ENCODE measurements at regions not wholly inside any gene's neighbourhood (a gene's known extent, or its start where the extent isn't known, plus 50 kb on each side); places are given as distances from the start of the nearest gene placed in this dataset.
A peak's percentile ranks its signal among the peaks of the same experiment; 100 is the strongest.
"Not testable (repeated sequence)": the region's sequence is repeated elsewhere in the genome, so short reads cannot be mapped to it uniquely, and the experiment has no call there.

DNA sequence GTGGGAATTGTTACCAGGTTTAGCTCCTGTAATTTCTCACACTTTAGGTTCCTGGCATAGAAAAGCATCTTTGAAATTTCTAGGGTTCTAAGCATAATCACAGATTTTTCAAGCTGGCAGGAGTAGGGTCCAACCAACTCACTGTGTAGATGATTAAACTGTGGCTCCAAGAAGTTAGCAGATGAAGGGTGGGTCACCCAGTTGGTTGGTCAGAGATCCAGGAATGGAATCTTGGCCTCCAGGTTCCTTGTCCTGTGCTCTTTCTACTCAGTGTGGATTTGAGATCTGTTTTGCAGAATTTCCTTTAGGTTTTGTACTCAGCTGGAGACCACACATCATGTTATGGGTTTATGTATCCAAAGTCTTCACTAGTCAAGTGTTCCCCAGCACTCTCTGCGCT lies 90.3 kb upstream of the MAML3 start:
- no peak for DNase-seq

GRCh38 chr4:140243278-140243753 lies 89.3 kb upstream of the MAML3 start:
- no peak for DNase-seq

DNA sequence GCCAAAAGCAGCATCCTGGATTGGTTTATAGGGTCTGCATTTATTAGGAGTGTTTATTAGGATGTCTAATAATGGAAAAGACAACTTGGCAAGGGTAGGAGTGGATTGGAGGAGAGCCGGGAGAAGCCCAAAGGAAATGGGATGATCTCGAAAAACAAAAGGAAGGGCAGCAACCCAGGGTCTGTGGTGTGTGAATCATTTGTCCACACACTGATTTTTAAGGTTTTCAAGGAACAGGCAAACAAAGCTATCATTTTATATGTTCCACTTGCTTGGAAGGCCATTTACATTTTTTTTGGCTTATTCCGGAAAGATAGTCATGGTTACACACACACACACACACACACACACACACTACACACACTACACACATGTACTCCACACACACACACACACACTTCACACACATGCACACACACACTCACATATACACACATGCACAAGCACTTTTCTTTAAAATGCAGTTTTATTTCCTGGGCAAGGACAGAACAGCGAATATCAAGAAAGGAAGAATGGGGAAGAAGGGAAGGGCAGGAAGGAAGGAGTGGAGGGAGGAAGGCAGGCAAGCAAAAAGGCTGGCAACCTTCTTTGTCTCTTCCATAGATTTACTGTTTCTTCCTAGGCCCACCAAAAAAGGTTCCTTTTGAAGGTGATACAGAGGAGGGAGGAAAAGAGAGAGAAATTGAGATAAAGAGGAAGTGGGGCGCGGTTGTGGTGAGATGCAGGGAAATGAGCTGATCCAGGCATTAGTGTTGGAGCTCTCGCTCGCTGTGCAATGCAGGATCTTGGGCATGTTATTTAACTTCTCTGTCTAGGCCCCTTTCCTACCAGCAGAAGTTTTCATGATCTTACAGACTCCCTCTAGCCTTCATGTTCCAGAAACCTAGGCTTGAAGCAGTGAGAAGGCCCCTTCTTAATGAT lies 88.6 kb upstream of the MAML3 start:
- no peak for DNase-seq

GRCh38 chr4:140240237-140240636 lies 86.3 kb upstream of the MAML3 start:
- no peak for DNase-seq

DNA sequence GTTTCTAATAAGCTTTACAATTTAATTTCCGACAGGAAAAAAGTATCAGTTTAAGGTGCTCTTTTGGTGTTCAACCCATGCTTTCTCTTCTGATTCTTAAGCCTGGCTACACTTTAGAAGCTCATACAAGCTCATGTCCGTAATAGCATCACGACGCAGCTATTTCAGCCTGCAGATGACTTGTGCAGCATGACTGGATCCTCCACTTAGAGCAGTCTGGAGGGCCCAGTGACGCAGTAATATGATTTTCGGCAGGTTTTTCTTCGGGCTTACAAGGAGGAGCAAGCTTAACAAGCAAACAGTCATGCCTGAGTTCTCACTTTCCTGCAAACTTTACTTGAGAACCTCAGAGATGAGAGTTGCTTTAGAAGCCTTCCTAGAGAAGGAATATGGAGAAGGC lies 85.3 kb upstream of the MAML3 start:
- no peak for DNase-seq

GRCh38 chr4:140238351-140239056 lies 84.5 kb upstream of the MAML3 start:
- DNase-seq, result peak; percentile 79

- DNase-seq, result peak; percentile 97
These were observed 83.8 kb upstream of the MAML3 start for GRCh38 chr4:140237616-140238350.

DNA sequence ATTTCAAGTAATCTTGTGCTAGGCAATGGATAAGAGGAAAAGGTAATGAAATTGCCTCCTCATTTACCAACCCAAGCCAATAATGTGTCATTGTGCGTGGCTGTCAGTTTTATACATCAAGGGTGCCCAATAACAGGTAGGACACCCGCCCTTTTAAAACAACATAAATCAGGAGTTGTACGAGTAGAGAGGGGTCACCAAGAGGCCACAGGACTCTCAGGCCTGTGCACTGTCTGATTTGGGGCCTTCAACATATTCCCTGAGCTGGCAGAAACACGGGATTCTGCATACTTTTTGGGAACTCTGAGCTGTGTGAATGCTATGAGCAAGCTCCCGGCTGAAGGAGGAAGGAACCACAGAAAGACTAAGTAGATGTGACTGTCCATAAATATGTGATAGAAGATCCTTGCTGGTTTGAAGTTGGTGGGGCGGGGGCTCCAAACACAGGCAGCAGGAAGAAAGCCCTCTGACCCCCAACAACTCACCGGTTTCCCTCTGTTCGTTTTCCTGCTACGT lies 82.7 kb upstream of the MAML3 start:
- peak; percentile 54 for DNase-seq

DNA sequence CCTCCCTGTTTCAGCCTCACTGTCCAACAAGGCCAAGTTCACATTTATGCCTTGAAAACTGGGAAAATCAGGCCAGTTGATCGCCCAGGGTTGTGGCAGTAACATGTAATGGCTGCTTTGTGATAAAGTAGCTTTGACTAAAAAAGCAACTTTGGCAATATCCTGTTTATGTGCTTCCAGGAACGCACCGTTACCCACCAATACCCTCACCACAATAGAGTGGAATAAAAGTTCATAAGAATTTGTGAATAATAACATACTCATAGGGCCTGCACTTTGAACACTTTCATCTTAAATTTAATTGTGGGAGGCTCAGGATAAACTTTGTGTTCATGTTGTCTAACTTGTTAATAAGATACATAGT lies 80.7 kb upstream of the MAML3 start:
- DNase-seq, result no peak

DNA sequence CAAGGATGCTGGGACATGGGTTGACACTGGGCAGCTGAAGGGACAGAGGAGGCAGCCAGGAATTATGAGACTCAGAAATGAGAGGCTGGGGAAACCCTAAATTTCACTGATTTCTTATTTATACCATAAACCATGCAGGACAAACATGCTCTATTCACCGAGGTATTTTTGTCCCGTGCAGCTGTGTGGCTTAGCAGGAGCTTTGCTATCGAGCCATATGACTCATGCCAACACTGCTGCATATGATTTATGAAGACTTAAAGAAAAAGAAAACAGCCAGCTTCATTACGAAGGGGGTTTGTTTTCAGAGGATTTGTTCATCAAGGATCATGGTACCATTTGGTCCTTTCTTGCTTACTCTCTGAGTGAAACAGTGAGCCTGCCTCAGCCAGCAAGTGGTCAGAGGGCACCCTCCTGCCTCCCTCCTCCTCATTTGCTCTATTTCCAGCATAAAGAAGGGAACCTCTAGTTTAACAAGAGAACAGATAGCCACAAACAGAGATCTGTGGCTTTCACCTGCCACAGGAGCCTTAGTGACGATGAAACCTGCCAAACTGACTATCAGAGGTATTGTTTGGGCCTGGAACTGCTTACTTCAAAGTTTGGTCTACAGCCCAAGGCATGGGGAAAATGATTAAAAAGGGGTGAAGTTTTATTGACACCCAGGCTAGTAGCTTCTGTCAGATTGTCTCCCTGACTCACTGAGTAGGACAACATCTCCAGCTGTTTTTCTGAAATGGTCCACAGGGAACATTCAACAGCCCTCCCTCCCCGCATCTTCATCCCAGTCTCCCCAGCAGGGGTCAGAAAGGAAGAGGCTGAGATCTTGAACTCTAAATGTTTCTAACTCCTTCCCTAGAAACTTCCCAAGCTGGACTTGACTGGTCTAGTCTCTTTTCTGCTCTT lies 80.1 kb upstream of the MAML3 start:
- peak; percentile 79 for DNase-seq

DNA sequence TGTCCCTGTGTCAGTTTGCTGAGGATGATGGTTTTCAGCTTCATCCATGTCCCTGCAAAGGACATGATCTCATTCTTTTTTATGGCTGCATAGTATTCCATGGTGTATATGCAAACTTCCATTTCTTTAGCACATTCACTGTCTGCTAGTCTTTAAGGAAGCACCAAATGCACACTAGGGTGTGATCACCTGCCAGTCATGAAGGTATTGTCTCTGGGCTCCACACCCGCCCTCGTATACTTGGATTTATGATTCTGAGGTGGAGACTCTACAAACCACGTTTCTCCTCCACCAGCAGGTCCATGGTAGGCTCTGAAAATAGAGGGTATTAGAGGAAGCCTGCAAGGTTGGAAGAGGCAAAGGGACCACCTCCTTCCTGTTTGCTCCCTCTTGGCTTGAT lies 75.9 kb upstream of the MAML3 start:
- DNase-seq, result no peak

DNA sequence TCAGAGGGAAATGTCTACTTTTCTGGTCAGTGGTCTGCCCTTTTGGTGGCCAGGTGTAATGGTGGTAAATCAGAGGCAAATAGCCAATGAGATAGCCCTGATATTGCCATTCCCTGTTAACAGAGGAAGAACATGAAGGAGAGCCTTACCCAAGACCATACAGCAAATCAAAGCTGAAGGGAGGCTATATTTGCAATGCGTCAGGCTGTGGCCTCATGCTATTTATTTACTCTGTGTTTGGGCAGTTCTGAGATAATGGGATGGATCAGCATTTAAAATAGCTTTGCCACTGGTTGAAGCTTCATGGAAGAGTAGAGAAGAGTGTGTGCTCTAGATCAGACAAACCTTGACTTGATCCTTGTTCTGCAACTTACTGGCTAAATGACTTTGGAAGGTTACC lies 73.3 kb upstream of the MAML3 start:
- no peak for DNase-seq

- DNase-seq, result peak; percentile 29
These were observed 69.2 kb upstream of the MAML3 start for GRCh38 chr4:140223056-140223810.

- DNase-seq, result peak; percentile 31
These were observed 68.2 kb upstream of the MAML3 start for GRCh38 chr4:140222171-140222570.

DNA sequence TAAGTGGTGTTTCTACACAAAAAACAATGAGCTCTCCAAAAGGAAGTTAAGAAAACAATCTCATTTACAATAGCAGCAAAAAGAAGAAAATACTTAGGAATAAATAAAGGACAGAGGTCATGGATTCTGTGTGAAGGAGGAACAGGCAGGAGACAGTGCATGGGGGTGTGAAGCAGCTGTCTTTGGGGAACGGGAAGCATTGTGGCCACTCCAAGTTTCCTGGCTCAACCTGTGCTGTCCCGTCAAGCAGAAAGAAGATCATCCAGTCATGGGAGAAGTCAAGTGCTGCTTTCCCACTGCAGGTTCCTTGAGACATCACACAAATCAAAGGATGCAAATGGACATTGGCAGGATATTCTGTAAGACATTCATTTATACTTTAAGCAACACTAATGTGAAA lies 66.1 kb upstream of the MAML3 start:
- no peak for DNase-seq

- DNase-seq, result no peak
These were observed 65.6 kb upstream of the MAML3 start for GRCh38 chr4:140219567-140219966.

GRCh38 chr4:140219070-140219469 lies 65.1 kb upstream of the MAML3 start:
- not testable (repeated sequence) for DNase-seq

DNA sequence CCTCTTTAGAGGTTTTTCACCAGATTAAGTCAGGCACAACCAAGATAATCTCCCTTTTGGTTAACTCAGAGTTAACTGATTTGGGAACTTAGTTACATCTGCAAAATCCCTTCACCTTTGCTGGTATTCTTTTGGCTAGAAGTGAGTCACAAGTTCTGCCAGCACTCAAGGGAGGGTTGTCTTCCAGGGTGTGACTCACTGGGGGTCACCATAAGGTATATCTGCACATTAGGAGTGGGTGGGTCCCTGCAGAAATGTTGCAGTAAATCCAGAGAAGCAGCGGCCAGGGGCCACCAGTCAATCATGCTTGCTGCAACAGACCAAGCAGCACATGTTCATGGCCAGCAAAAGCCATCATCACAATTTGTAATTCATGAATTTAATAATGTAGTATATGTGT lies 59.8 kb upstream of the MAML3 start:
- DNase-seq, result peak; percentile 29

DNA sequence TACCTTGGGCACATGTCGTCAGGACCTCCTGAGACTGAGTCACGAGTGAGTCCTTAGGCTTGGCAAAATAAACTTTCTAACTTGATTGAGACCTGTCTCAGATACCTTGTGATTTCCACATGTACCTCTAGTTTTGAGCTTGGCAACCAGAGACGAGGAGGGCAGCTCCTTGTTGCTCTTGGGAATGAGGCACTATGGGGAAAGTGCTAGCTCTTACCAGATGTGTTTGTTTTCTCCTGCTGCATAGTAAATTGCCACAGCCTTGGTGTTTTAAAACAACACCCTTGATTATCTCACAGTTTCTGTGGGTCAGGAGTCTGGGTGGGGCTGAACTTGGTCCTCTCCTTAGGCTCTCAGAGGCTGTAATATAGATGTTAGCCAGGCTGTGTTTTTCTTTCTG lies 59.1 kb upstream of the MAML3 start:
- DNase-seq, result no peak

GRCh38 chr4:140212646-140213045 lies 58.7 kb upstream of the MAML3 start:
- DNase-seq, result no peak

GRCh38 chr4:140212194-140212593 lies 58.2 kb upstream of the MAML3 start:
- DNase-seq, result no peak

Data from fibroblast of skin of abdomen (primary cell).